ENCODE measurements at regions not wholly inside any gene's neighbourhood (a gene's known extent, or its start where the extent isn't known, plus 50 kb on each side); places are given as distances from the start of the nearest gene placed in this dataset.

GRCh38 chr5:144788556-144788955 lies 617.9 kb downstream of the KCTD16 start:
- Histone ChIP-seq H2BK15ac (ENCODE audit: low read depth, low read length) (no peak overlapping the region), H3K4me3 (ENCODE audit: insufficient read depth, low read depth, low read length) (no peak overlapping the region), H3K36me3 (ENCODE audit: control insufficient read depth, insufficient read depth, low read length) (no peaks in the 10 kb centered on the region), H3K79me1 (ENCODE audit: low read depth in 1 of 2, low read length in 2 of 2) (no peaks in the 10 kb centered on the region), H3K18ac (ENCODE audit: low read depth, low read length) (no peak overlapping the region), H4K20me1 (ENCODE audit: insufficient read depth, low read length) (no peaks in the 10 kb centered on the region), H3K23ac (ENCODE audit: low read depth, low read length) (no peak overlapping the region), H2BK5ac (ENCODE audit: low read depth, low read length, poor library complexity, severe bottlenecking) (no peak overlapping the region), H3K9me1 (ENCODE audit: insufficient read depth, low read length) (no peaks in the 10 kb centered on the region), H3K9ac (ENCODE audit: low read depth, low read length) (no peak overlapping the region), H2AK5ac (ENCODE audit: low read depth, low read length) (no peak overlapping the region), H3K27ac (ENCODE audit: insufficient read depth, low read length) (no peak overlapping the region), H2AFZ (replicated peaks; ENCODE audit: low read length, poor library complexity) (no peak overlapping the region), H2BK120ac (ENCODE audit: low read depth, low read length) (no peak overlapping the region), H3K27me3 (ENCODE audit: control insufficient read depth, insufficient read depth, low read length) (no peaks in the 10 kb centered on the region), H3K4ac (ENCODE audit: low read depth, low read length) (no peak overlapping the region), H4K91ac (ENCODE audit: insufficient read depth, low read depth, low read length) (no peak overlapping the region), H4K8ac (ENCODE audit: low read depth in 2 of 2, low read length in 2 of 2) (no peak overlapping the region), H2BK20ac (ENCODE audit: low read depth, low read length) (no peak overlapping the region), H4K5ac (ENCODE audit: low read depth, low read length) (no peak overlapping the region), H3K9me3 (ENCODE audit: control insufficient read depth, insufficient read depth, low read length) (no peaks in the 10 kb centered on the region), H3K4me2 (ENCODE audit: low read depth, low read length) (no peak overlapping the region), H2AK9ac (replicated peaks; ENCODE audit: low read depth, low read length, poor library complexity) (no peak overlapping the region), H3K14ac (replicated peaks; ENCODE audit: low read depth, low read length) (no peak overlapping the region), H3K4me1 (ENCODE audit: control insufficient read depth, insufficient read depth, low read length) (no peaks in the 10 kb centered on the region), H3K56ac (ENCODE audit: extremely low read depth, insufficient read depth, low read length) (no peak overlapping the region)
- intact Hi-C loops (cut with micrococcal nuclease) (no loop called here), in situ Hi-C loops (cut with MboI; ENCODE audit: low sequenced_read_pairs) (no loop called here), dilution Hi-C loops (cut with HindIII; ENCODE audit: low sequenced_read_pairs, unreplicated experiment) (no loop called here)
- POLR2A ChIA-PET (ENCODE audit: unreplicated experiment), result no interaction called here
- BruUV-seq (replicated peaks), result no TSS peak
- DNase-seq (no peak), ATAC-seq (ENCODE audit: low read depth) (no peak)
- TF ChIP-seq MAZ (IDR thresholded peaks at IDR 0.05; ENCODE audit: borderline replicate concordance, low read depth, low read length), result no peak
- TF ChIP-seq CEBPB (IDR thresholded peaks at IDR 0.05; ENCODE audit: low read depth, low read length), result no peak
- no peak for TF ChIP-seq FOS (IDR thresholded peaks at IDR 0.05; ENCODE audit: low read depth, low read length)
- no peak for TF ChIP-seq BHLHE40 (IDR thresholded peaks at IDR 0.05; ENCODE audit: low read depth, low read length)
- no peak for TF ChIP-seq POLR2A (IDR thresholded peaks at IDR 0.05; ENCODE audit: low read depth, low read length)
- no peak for TF ChIP-seq RCOR1 (IDR thresholded peaks at IDR 0.05; ENCODE audit: insufficient replicate concordance, low read length)
- no peak for TF ChIP-seq SMC3 (IDR thresholded peaks at IDR 0.05; ENCODE audit: low read depth, low read length)
- TF ChIP-seq ELK1 (IDR thresholded peaks at IDR 0.05; ENCODE audit: borderline replicate concordance, low read depth, low read length), result no peak
- TF ChIP-seq CTCF (conservative IDR thresholded peaks at IDR 0.05; ENCODE audit: low read depth, low read length), result no peak
- TF ChIP-seq RAD21 (IDR thresholded peaks at IDR 0.05; ENCODE audit: low read length), result no peak
- no peak for TF ChIP-seq MXI1 (IDR thresholded peaks at IDR 0.05; ENCODE audit: borderline replicate concordance, low read depth, low read length)
- TF ChIP-seq USF2 (IDR thresholded peaks at IDR 0.05; ENCODE audit: low read depth, low read length), result no peak
- no peak for TF ChIP-seq RFX5 (IDR thresholded peaks at IDR 0.05; ENCODE audit: low read depth, low read length)
- no peak for TF ChIP-seq NFE2L2 (IDR thresholded peaks at IDR 0.05; ENCODE audit: low read depth, low read length)
- CTCF ChIA-PET, result interaction anchor here (0.7 kb wide), 1 partner anchor 32 kb away, joined by 3 read pairs; no protein-coding TSS in a partner anchor
- WGBS, 2 experiments (ENCODE audit: extremely low coverage in 2 of 2, insufficient read length in 1 of 2), result 78% methylated on average over 2 of the region's 3 CpGs; no CpG with 5 or more reads in 1 of the 2 experiments

All from IMR-90 (cell line).